B cell (primary cell): ENCODE measurements at regions not wholly inside any gene's neighbourhood (a gene's known extent, or its start where the extent isn't known, plus 50 kb on each side); places are given as distances from the start of the nearest gene placed in this dataset.

Source experiments
- ATAC-seq: fragments of 200-7000 bp; cut with Tn5 transposase; one replicate; pipeline ENCODE4 v1.10.0; 2021; ENCODE audit warnings: low read depth, mild to moderate bottlenecking, moderate number of reproducible peaks, moderate library complexity
- CTCF ChIA-PET: fragments of 350-600 bp; sonication (Branson Sonifier 250); formaldehyde crosslinking; loops from one replicate; lab custom pipeline; 2021; ENCODE audit warnings: antibody characterized with exemption, inconsistent platforms; lab: Charles Lee
- POLR2A ChIA-PET: fragments of 350-600 bp; sonication (Branson Sonifier 250); formaldehyde crosslinking; loops from one replicate; lab custom pipeline; 2021; ENCODE audit warnings: antibody characterized with exemption; lab: Charles Lee
- DNase-seq: peaks from one replicate; pipeline ENCODE4 v3.0.0; 2013
- H2AFZ ChIP-seq: 2 replicates; pipeline ENCODE4 v1.6.1; 2012; ENCODE audit warnings: mild to moderate bottlenecking, low read depth, low read length; ENCODE audit not compliant: insufficient read depth, poor library complexity, severe bottlenecking
- H3K27ac ChIP-seq, 2 donors: 1 replicate in 1 of 2; 2 replicates in 1 of 2; pipeline ENCODE4 v1.5.1; 2012 to 2013; ENCODE audit warnings: low read length in 2 of 2, mild to moderate bottlenecking in 2 of 2, moderate library complexity in 1 of 2
- H3K27me3 ChIP-seq, 4 experiments: fragments of 200-600 bp in 1 of 4; sonication (generic) in 1 of 4; replicated peaks in 1 of 4; 1 replicate in 2 of 4; 2 replicates in 2 of 4; pipeline versions ENCODE4 v1.6.1 to v1.7.0; 2013 to 2016; ENCODE audit warnings: low read length in 3 of 4, mild to moderate bottlenecking in 2 of 4, mixed read lengths in 1 of 4, moderate library complexity in 1 of 4; ENCODE audit not compliant: insufficient read depth in 4 of 4, control insufficient read depth in 3 of 4; ENCODE audit errors: control extremely low read depth in 1 of 4
- H3K36me3 ChIP-seq, 2 experiments: replicated peaks in 1 of 2; 1 replicate in 1 of 2; 2 replicates in 1 of 2; pipeline versions ENCODE4 v1.6.1 to v1.7.1; 2013; ENCODE audit warnings: low read length in 1 of 2; ENCODE audit not compliant: insufficient read depth in 2 of 2, control insufficient read depth in 1 of 2; ENCODE audit errors: control extremely low read depth in 1 of 2, extremely low read depth in 1 of 2
- H3K4me1 ChIP-seq, 2 donors: fragments of 200-600 bp in 1 of 2; sonication (generic) in 1 of 2; 1 replicate in 1 of 2; 2 replicates in 1 of 2; pipeline versions ENCODE4 v1.5.1 to v1.6.1; 2013 to 2017; ENCODE audit warnings: low read length in 2 of 2; ENCODE audit not compliant: control insufficient read depth in 2 of 2, insufficient read depth in 2 of 2
- H3K4me2 ChIP-seq: replicated peaks from 2 replicates; pipeline ENCODE3; 2012; ENCODE audit warnings: mild to moderate bottlenecking, low read depth, low read length; ENCODE audit not compliant: poor library complexity, severe bottlenecking
- H3K4me3 ChIP-seq, 5 experiments: fragments of 200-600 bp in 1 of 5; sonication (generic) in 1 of 5; 1 replicate in 3 of 5; 2 replicates in 2 of 5; pipeline versions ENCODE4 v1.5.1 to v1.7.0; 2011 to 2016; ENCODE audit warnings: low read length in 4 of 5, mild to moderate bottlenecking in 4 of 5, low read depth in 2 of 5, control low read depth in 1 of 5, moderate library complexity in 1 of 5; ENCODE audit not compliant: insufficient read depth in 1 of 5; ENCODE audit errors: control extremely low read depth in 1 of 5, extremely low read depth in 1 of 5
- H3K79me2 ChIP-seq: fragments of 200-600 bp; sonication (generic); one replicate; pipeline ENCODE4 v1.6.0; 2016; ENCODE audit warnings: low read length; ENCODE audit not compliant: control insufficient read depth, insufficient read depth
- H3K9ac ChIP-seq: fragments of 200-600 bp; sonication (generic); 2 replicates; pipeline ENCODE4 v1.6.1; 2017; ENCODE audit warnings: mild to moderate bottlenecking, low read length, moderate library complexity
- H3K9me3 ChIP-seq, 3 donors: one replicate each; pipeline versions ENCODE4 v1.6.1 to v1.7.1; 2013; ENCODE audit warnings: low read length in 2 of 3; ENCODE audit not compliant: control insufficient read depth in 2 of 3, insufficient read depth in 1 of 3; ENCODE audit errors: control extremely low read depth in 1 of 3
- H4K20me1 ChIP-seq: 2 replicates; pipeline ENCODE4 v1.6.0; 2012; ENCODE audit warnings: mild to moderate bottlenecking, low read length; ENCODE audit not compliant: insufficient read depth, control insufficient read depth, poor library complexity, severe bottlenecking
- H3K27ac Mint-ChIP-seq: one replicate; pipeline ENCODE4 v1.8.0; 2021; ENCODE audit warnings: mixed read lengths
- H3K27me3 Mint-ChIP-seq: one replicate; pipeline ENCODE4 v1.8.0; 2021; ENCODE audit warnings: mixed read lengths
- H3K4me1 Mint-ChIP-seq: one replicate; pipeline ENCODE4 v1.8.0; 2021; ENCODE audit warnings: mixed read lengths
- H3K4me3 Mint-ChIP-seq: one replicate; pipeline ENCODE4 v1.8.0; 2021; ENCODE audit warnings: mixed read lengths
- H3K9me3 Mint-ChIP-seq: one replicate; pipeline ENCODE4 v1.8.0; 2022; ENCODE audit warnings: mixed read lengths; ENCODE audit not compliant: insufficient read depth
- EZH2 ChIP-seq: IDR thresholded peaks from 2 replicates; pipeline ENCODE4 v1.6.1; 2012; ENCODE audit warnings: borderline replicate concordance, low read depth, mild to moderate bottlenecking, moderate library complexity, low read length; ENCODE audit not compliant: insufficient read depth, poor library complexity, severe bottlenecking
- WGBS: methylation state at CpG from one replicate; pipeline ENCODE4 v1.1.5; 2013; ENCODE audit warnings: missing lambda C conversion rate; ENCODE audit not compliant: insufficient coverage; 5-methylcytosine and 5-hydroxymethylcytosine counted together
- intact Hi-C: fragments of 100-400 bp; cut with micrococcal nuclease; formaldehyde crosslinking; loops from one replicate; pipeline ENCODE4 v1.10.0; 2022
- TF ChIP-seq, protein P1 (sequence below): fragments of 200-600 bp; IDR thresholded peaks from one replicate; pipeline ENCODE4 v1.8.0; 2022; ENCODE audit warnings: antibody characterized with exemption, mild to moderate bottlenecking

DNA sequence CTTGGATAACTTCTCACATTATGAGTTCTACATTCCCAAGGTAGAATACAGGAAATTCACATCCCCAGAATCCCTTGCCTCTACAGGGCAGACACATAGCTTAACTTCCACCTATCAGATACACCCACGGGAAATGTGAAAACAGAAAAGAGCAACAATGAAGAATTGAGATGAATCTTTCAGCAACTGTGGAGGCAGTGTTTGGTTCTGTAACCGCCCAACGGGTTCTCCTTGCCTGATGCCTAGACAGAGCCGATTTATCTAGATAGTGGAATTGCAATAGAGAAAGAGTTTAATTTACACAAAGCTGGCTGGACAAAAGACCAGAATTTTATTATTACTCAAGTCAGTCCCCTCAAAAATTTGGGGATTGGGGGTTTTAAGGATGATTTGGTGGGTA, 138.8 kb downstream of the MTPAP start:
- CTCF ChIA-PET: no interaction called here
- intact Hi-C loops: no loop called here
- H3K27me3 Mint-ChIP-seq: peaks cover 3% of the 10 kb centered on the region

DNA sequence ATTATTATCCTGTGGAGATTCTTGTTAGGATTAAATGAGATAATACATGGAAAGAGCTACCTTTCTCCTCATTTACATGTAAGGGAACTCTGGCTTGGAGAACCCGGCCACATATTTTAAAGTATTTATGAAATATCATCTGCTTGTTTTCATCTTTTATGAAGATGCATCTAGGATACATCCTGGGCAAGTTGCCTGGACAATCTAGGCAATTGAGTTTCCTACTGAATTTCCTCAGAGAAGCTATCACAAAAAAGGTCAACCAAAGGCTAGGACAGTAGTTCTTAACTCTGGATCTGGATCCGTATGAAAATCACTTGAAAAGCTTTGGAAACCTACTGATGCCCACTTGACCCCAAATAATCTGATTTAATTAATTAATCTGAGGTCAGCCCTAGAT, 140.7 kb downstream of the MTPAP start:
- intact Hi-C loops: no loop called here
- ChIA-PET POLR2A (no interaction called here), CTCF (no interaction called here)
- Histone ChIP-seq H3K4me2 (no peak overlapping the region), H3K9me3 (peaks cover 3 to 8% (median 4%) of the 10 kb centered on the region in 3 donors), H3K4me3 (no peak overlapping the region), H3K27ac (no peak overlapping the region), H3K4me1 (no peaks in the 10 kb centered on the region), H3K36me3 (no peaks in the 10 kb centered on the region), H3K27me3 (no peaks in the 10 kb centered on the region), H3K9ac (no peak overlapping the region), H4K20me1 (no peaks in the 10 kb centered on the region), H2AFZ (no peak overlapping the region), H3K79me2 (no peaks in the 10 kb centered on the region)
- H3K9me3 Mint-ChIP-seq: no peaks in the 10 kb centered on the region
- H3K4me3 Mint-ChIP-seq: no peak overlapping the region
- no peak overlapping the region for H3K27ac Mint-ChIP-seq
- no peak for DNase-seq
- H3K27me3 Mint-ChIP-seq: peaks cover 2% of the 10 kb centered on the region
- no peak for ATAC-seq
- no CpG with 5 or more reads among the region's 2 CpGs for WGBS
- no peaks in the 10 kb centered on the region for H3K4me1 Mint-ChIP-seq
- TF ChIP-seq EZH2: no peak
- TF ChIP-seq, protein P1, sequence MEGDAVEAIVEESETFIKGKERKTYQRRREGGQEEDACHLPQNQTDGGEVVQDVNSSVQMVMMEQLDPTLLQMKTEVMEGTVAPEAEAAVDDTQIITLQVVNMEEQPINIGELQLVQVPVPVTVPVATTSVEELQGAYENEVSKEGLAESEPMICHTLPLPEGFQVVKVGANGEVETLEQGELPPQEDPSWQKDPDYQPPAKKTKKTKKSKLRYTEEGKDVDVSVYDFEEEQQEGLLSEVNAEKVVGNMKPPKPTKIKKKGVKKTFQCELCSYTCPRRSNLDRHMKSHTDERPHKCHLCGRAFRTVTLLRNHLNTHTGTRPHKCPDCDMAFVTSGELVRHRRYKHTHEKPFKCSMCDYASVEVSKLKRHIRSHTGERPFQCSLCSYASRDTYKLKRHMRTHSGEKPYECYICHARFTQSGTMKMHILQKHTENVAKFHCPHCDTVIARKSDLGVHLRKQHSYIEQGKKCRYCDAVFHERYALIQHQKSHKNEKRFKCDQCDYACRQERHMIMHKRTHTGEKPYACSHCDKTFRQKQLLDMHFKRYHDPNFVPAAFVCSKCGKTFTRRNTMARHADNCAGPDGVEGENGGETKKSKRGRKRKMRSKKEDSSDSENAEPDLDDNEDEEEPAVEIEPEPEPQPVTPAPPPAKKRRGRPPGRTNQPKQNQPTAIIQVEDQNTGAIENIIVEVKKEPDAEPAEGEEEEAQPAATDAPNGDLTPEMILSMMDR: no peak

More for the DNA sequence above, 138.8 kb downstream of the MTPAP start:
- Histone ChIP-seq H3K4me1 (no peaks in the 10 kb centered on the region), H3K27ac (no peak overlapping the region), H3K4me3 (no peak overlapping the region), H3K4me2 (no peak overlapping the region), H3K36me3 (no peaks in the 10 kb centered on the region), H3K9ac (no peak overlapping the region), H3K27me3 (no peaks in the 10 kb centered on the region), H3K9me3 (no peaks in the 10 kb centered on the region), H4K20me1 (no peaks in the 10 kb centered on the region), H3K79me2 (no peaks in the 10 kb centered on the region), H2AFZ (no peak overlapping the region)
- DNase-seq (no peak), ATAC-seq (no peak)
- no peak overlapping the region for H3K4me3 Mint-ChIP-seq
- WGBS: 100% methylated on average over 1 of the region's 4 CpGs
- H3K27ac Mint-ChIP-seq: no peak overlapping the region
- H3K9me3 Mint-ChIP-seq: no peaks in the 10 kb centered on the region
- no peaks in the 10 kb centered on the region for H3K4me1 Mint-ChIP-seq
- TF ChIP-seq, protein P1: no peak
- no peak for TF ChIP-seq EZH2
- POLR2A ChIA-PET: no interaction called here
